CD4-positive, alpha-beta T cell treated with Interleukin-6 for 4 hours (primary cell): ENCODE measurements at regions not wholly inside any gene's neighbourhood (a gene's known extent, or its start where the extent isn't known, plus 50 kb on each side); places are given as distances from the start of the nearest gene placed in this dataset.
"Not testable (repeated sequence)": the region's sequence is repeated elsewhere in the genome, so short reads cannot be mapped to it uniquely, and the experiment has no call there.

Experiments
- DNase-seq: peaks from one replicate; pipeline ENCODE4 v3.0.0-alpha.2; 2020; ENCODE audit warnings: mixed read lengths

- DNase-seq, result no peak
Measured at GRCh38 chr5:89827359-89827758, 582.2 kb downstream of the CETN3 start.

GRCh38 chr5:89826938-89827337 is 582.6 kb downstream of the CETN3 start:
- DNase-seq, result no peak

GRCh38 chr5:89823046-89823445 is 586.5 kb downstream of the CETN3 start:
- no peak for DNase-seq

GRCh38 chr5:89817841-89818240 is 591.7 kb downstream of the CETN3 start:
- no peak for DNase-seq

- DNase-seq, result no peak
Measured at GRCh38 chr5:89816038-89816437, 593.5 kb downstream of the CETN3 start.

- DNase-seq, result not testable (repeated sequence)
Measured at GRCh38 chr5:89800735-89801134, 608.8 kb downstream of the CETN3 start.

GRCh38 chr5:89794504-89794903 is 615.1 kb downstream of the CETN3 start:
- DNase-seq, result not testable (repeated sequence)

GRCh38 chr5:89779734-89780133 is 629.8 kb downstream of the CETN3 start:
- not testable (repeated sequence) for DNase-seq

GRCh38 chr5:89777758-89778157 is 631.8 kb downstream of the CETN3 start:
- DNase-seq, result no peak

- DNase-seq, result no peak
Measured at GRCh38 chr5:89769975-89770374, 639.6 kb downstream of the CETN3 start.

GRCh38 chr5:89759802-89760201 is 649.8 kb downstream of the CETN3 start:
- no peak for DNase-seq

- DNase-seq, result no peak
Measured at GRCh38 chr5:89758146-89758545, 651.4 kb downstream of the CETN3 start.

- DNase-seq, result no peak
Measured at GRCh38 chr5:89756955-89757354, 652.6 kb downstream of the CETN3 start.

- no peak for DNase-seq
Measured at GRCh38 chr5:89755024-89755423, 654.5 kb downstream of the CETN3 start.

GRCh38 chr5:89735082-89735481 is 674.5 kb downstream of the CETN3 start:
- no peak for DNase-seq

- DNase-seq, result no peak
Measured at GRCh38 chr5:89733772-89734171, 675.8 kb downstream of the CETN3 start.

GRCh38 chr5:89729623-89730301 is 679.8 kb downstream of the CETN3 start:
- DNase-seq, result no peak

- DNase-seq, result no peak
Measured at GRCh38 chr5:89728750-89729149, 680.8 kb downstream of the CETN3 start.

GRCh38 chr5:89728134-89728533 is 681.4 kb downstream of the CETN3 start:
- no peak for DNase-seq

GRCh38 chr5:89724379-89725095 is 685.0 kb downstream of the CETN3 start:
- no peak for DNase-seq

GRCh38 chr5:89723907-89724306 is 685.6 kb downstream of the CETN3 start:
- DNase-seq, result no peak

- DNase-seq, result no peak
Measured at GRCh38 chr5:89722538-89722937, 687.0 kb downstream of the CETN3 start.

- no peak for DNase-seq
Measured at GRCh38 chr5:89721931-89722330, 687.6 kb downstream of the CETN3 start.

- DNase-seq, result no peak
Measured at GRCh38 chr5:89721353-89721752, 688.2 kb downstream of the CETN3 start.
